HPDE6-E6E7 (cell line): ENCODE measurements at regions not wholly inside any gene's neighbourhood (a gene's known extent, or its start where the extent isn't known, plus 50 kb on each side); places are given as distances from the start of the nearest gene placed in this dataset.
"Not testable (repeated sequence)": the region's sequence is repeated elsewhere in the genome, so short reads cannot be mapped to it uniquely, and the experiment has no call there.

Experiments used
- DNase-seq: peaks from one replicate; pipeline ENCODE4 v3.0.0; 2011; ENCODE audit warnings: missing footprints; ENCODE audit errors: extremely low spot score

- DNase-seq = no peak
These were observed 144.3 kb upstream of the KCNE2 start for GRCh38 chr21:34219334-34220060.

GRCh38 chr21:34220556-34221195, 143.1 kb upstream of the KCNE2 start:
- DNase-seq = no peak

- DNase-seq = no peak
These were observed 142.3 kb upstream of the KCNE2 start for GRCh38 chr21:34221331-34222030.

- no peak for DNase-seq
These were observed 141.8 kb upstream of the KCNE2 start for GRCh38 chr21:34222031-34222335.

- no peak for DNase-seq
These were observed 140.4 kb upstream of the KCNE2 start for GRCh38 chr21:34223376-34223775.

- DNase-seq = no peak
These were observed 136.4 kb upstream of the KCNE2 start for GRCh38 chr21:34227386-34227852.

- DNase-seq = no peak
These were observed 135.0 kb upstream of the KCNE2 start for GRCh38 chr21:34228792-34229191.

GRCh38 chr21:34229353-34229752, 134.5 kb upstream of the KCNE2 start:
- no peak for DNase-seq

GRCh38 chr21:34233741-34234140, 130.1 kb upstream of the KCNE2 start:
- not testable (repeated sequence) for DNase-seq

GRCh38 chr21:34235514-34235913, 128.3 kb upstream of the KCNE2 start:
- DNase-seq = no peak

GRCh38 chr21:34242973-34243372, 120.8 kb upstream of the KCNE2 start:
- DNase-seq = no peak

GRCh38 chr21:34243562-34243961, 120.2 kb upstream of the KCNE2 start:
- peak; percentile 16 for DNase-seq

GRCh38 chr21:34252751-34253150, 111.1 kb upstream of the KCNE2 start:
- DNase-seq = no peak

- DNase-seq = no peak
These were observed 108.7 kb upstream of the KCNE2 start for GRCh38 chr21:34255073-34255472.

GRCh38 chr21:34260277-34261008, 103.4 kb upstream of the KCNE2 start:
- DNase-seq = no peak

- DNase-seq = no peak
These were observed 101.9 kb upstream of the KCNE2 start for GRCh38 chr21:34261841-34262468.

GRCh38 chr21:34262469-34262845, 101.3 kb upstream of the KCNE2 start:
- no peak for DNase-seq

- no peak for DNase-seq
These were observed 100.2 kb upstream of the KCNE2 start for GRCh38 chr21:34263629-34264028.

GRCh38 chr21:34266351-34266750, 97.5 kb upstream of the KCNE2 start:
- DNase-seq = no peak

- no peak for DNase-seq
These were observed 95.3 kb upstream of the KCNE2 start for GRCh38 chr21:34268493-34268892.

- DNase-seq = no peak
These were observed 93.4 kb upstream of the KCNE2 start for GRCh38 chr21:34270411-34270810.
